Uterus (tissue), 2 donors: ENCODE measurements at regions not wholly inside any gene's neighbourhood (a gene's known extent, or its start where the extent isn't known, plus 50 kb on each side); places are given as distances from the start of the nearest gene placed in this dataset.

Source experiments
- CTCF ChIP-seq, 4 experiments: fragments of 200-600 bp in 2 of 4; fragments of 450-650 bp in 2 of 4; sonication (generic) in 2 of 4; IDR thresholded peaks; one replicate each; pipeline ENCODE4 v1.5.1; 2016 to 2019; ENCODE audit warnings: antibody characterized with exemption in 4 of 4, mild to moderate bottlenecking in 2 of 4, moderate library complexity in 1 of 4
- POLR2A ChIP-seq, 2 donors: fragments of 450-650 bp; IDR thresholded peaks; one replicate each; pipeline ENCODE4 v1.6.1; 2016; ENCODE audit warnings: antibody characterized with exemption in 2 of 2, mild to moderate bottlenecking in 1 of 2, moderate library complexity in 1 of 2

- TF ChIP-seq POLR2A (IDR thresholded peaks at IDR 0.05) (no peak), CTCF (IDR thresholded peaks at IDR 0.05) (no peak)
These were observed 101.3 kb upstream of the SALL3 start for GRCh38 chr18:78878335-78878734.
